ENCODE measurements at regions not wholly inside any gene's neighbourhood (a gene's known extent, or its start where the extent isn't known, plus 50 kb on each side); places are given as distances from the start of the nearest gene placed in this dataset.

GRCh38 chr16:86074651-86075487 lies 175.9 kb downstream of the IRF8 start:
- no peak for TF ChIP-seq MYC (IDR thresholded peaks at IDR 0.05; ENCODE audit: low read depth, low read length)
- no peak for TF ChIP-seq MAX (IDR thresholded peaks at IDR 0.05; ENCODE audit: low read depth, low read length)
- no peak for TF ChIP-seq POLR2A (IDR thresholded peaks at IDR 0.05; ENCODE audit: extremely low read depth, insufficient read length)
- no peak for TF ChIP-seq CTCF (IDR thresholded peaks at IDR 0.05; ENCODE audit: low read depth, low read length)
- H3K4me3 ChIP-seq (ENCODE audit: low read depth, low read length) = no peak overlapping the region

GRCh38 chr16:86075488-86075785 lies 176.5 kb downstream of the IRF8 start:
- H3K4me3 ChIP-seq (ENCODE audit: low read depth, low read length) = no peak overlapping the region
- TF ChIP-seq POLR2A (IDR thresholded peaks at IDR 0.05; ENCODE audit: extremely low read depth, insufficient read length) = no peak
- no peak for TF ChIP-seq MYC (IDR thresholded peaks at IDR 0.05; ENCODE audit: low read depth, low read length)
- no peak for TF ChIP-seq MAX (IDR thresholded peaks at IDR 0.05; ENCODE audit: low read depth, low read length)
- no peak for TF ChIP-seq CTCF (IDR thresholded peaks at IDR 0.05; ENCODE audit: low read depth, low read length)
- peak; percentile 61 for DNase-seq (ENCODE audit: low read depth)

More at GRCh38 chr16:86074651-86075487, 175.9 kb downstream of the IRF8 start:
- peak; percentile 89 for DNase-seq (ENCODE audit: low read depth)

- TF ChIP-seq MYC (IDR thresholded peaks at IDR 0.05; ENCODE audit: low read depth, low read length) (no peak), MAX (IDR thresholded peaks at IDR 0.05; ENCODE audit: low read depth, low read length) (no peak), POLR2A (IDR thresholded peaks at IDR 0.05; ENCODE audit: extremely low read depth, insufficient read length) (no peak), CTCF (IDR thresholded peaks at IDR 0.05; ENCODE audit: low read depth, low read length) (no peak)
- no peak for DNase-seq (ENCODE audit: low read depth)
Observed at GRCh38 chr16:86075839-86076440, 177.0 kb downstream of the IRF8 start.

GRCh38 chr16:86076606-86077005 lies 177.6 kb downstream of the IRF8 start:
- no peak for DNase-seq (ENCODE audit: low read depth)
- TF ChIP-seq MYC (IDR thresholded peaks at IDR 0.05; ENCODE audit: low read depth, low read length) (no peak), MAX (IDR thresholded peaks at IDR 0.05; ENCODE audit: low read depth, low read length) (no peak), POLR2A (IDR thresholded peaks at IDR 0.05; ENCODE audit: extremely low read depth, insufficient read length) (no peak), CTCF (IDR thresholded peaks at IDR 0.05; ENCODE audit: low read depth, low read length) (no peak)
- no peak overlapping the region for H3K4me3 ChIP-seq (ENCODE audit: low read depth, low read length)

More at GRCh38 chr16:86075839-86076440, 177.0 kb downstream of the IRF8 start:
- H3K4me3 ChIP-seq (ENCODE audit: low read depth, low read length) = no peak overlapping the region

DNA sequence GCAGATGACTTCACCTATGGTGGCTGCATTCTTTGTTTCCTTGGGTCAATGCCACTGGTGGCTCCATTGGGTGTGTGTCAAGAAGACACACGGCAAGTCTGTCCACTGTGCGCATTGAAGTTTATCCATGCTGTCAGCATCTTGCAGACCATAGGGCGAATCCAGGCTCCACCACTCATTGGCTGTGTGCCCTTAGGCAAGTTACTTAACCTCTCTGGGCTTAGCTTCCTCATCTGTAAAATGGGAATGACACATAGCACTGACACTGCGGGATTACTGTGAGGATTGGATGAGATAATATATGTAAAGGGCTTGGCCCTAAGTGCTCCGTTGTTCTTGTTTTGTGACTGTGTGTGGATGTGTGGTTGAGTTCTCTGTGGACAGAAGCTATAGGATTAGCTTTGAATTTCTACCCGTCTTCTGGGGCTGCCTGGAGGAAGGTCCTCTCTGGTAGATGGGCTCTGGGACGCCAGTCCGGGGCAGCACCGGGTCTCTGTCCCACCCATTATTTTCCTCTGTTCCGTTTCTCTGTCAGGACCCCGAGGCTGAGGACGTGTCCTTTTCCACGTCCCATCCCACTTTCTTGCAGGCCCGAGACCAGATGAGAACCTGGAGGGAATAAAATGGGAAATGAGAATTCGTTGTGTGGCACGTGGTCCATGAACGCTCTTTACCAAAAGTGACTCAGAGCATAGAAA lies 178.4 kb downstream of the IRF8 start:
- DNase-seq (ENCODE audit: low read depth) = no peak
- H3K4me3 ChIP-seq (ENCODE audit: low read depth, low read length) = no peak overlapping the region
- TF ChIP-seq POLR2A (IDR thresholded peaks at IDR 0.05; ENCODE audit: extremely low read depth, insufficient read length) (no peak), MYC (IDR thresholded peaks at IDR 0.05; ENCODE audit: low read depth, low read length) (no peak), CTCF (IDR thresholded peaks at IDR 0.05; ENCODE audit: low read depth, low read length) (no peak), MAX (IDR thresholded peaks at IDR 0.05; ENCODE audit: low read depth, low read length) (no peak)
